ENCODE measurements at regions not wholly inside any gene's neighbourhood (a gene's known extent, or its start where the extent isn't known, plus 50 kb on each side); places are given as distances from the start of the nearest gene placed in this dataset.

- TF ChIP-seq CTCF (IDR thresholded peaks at IDR 0.05; ENCODE audit: insufficient read depth, low read depth, low read length), result no peak
These were observed 51.9 kb upstream of the FAM180A start for GRCh38 chr7:135800560-135800959.

DNA sequence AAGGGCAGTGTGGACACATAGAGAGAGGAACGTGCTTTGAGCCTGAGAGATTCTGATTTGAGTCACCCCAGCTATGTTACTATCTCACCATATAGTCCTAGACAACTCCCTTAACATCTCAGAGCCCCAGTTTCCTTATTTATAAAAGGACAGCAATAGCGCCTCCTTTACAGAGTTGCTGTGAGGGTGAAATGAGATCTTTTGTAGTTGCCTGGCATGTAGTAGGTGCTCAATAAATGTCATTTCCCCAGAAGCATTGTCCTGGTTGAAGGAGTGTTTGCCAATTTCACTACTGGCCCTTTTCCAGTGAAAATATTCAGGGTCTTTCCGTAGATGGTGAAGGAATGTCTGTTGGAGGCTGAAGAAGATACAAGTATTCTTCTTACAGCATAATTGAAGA, 51.3 kb upstream of the FAM180A start:
- DNase-seq (ENCODE audit: low read depth), result no peak
- TF ChIP-seq CTCF (IDR thresholded peaks at IDR 0.05; ENCODE audit: insufficient read depth, low read depth, low read length), result no peak

More at GRCh38 chr7:135800560-135800959, 51.9 kb upstream of the FAM180A start:
- no peak overlapping the region for H3K4me3 ChIP-seq (ENCODE audit: low read depth, low read length)
- DNase-seq (ENCODE audit: low read depth), result no peak

More for the DNA sequence above, 51.3 kb upstream of the FAM180A start:
- H3K4me3 ChIP-seq (ENCODE audit: low read depth, low read length), result no peak overlapping the region
